ENCODE measurements at regions not wholly inside any gene's neighbourhood (a gene's known extent, or its start where the extent isn't known, plus 50 kb on each side); places are given as distances from the start of the nearest gene placed in this dataset.

DNA sequence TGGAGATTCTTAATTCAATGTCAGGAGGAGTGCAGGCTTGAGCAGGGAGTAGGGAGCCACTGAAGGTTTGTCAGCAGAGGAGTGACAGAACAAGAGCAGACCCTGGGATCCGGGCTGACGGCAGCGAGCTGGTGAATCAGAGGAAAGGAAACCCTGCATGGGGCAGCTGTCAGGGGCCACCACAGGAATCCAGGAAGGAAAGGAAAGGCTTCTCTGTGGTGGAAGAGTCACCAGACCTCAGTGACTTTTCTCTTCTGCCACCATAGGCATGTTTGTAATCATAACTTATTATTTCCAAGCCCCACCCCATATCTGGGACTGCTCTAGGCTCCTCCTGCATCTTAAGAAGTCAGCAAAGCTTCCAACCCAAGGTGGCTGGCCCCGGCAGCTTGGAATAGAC, 150.9 kb downstream of the BCOR start:
- Histone ChIP-seq H3K4me1 (replicated peaks in 1 of 2; ENCODE audit: control insufficient read depth in 2 of 2, insufficient read depth in 2 of 2, low read length in 2 of 2) (no peaks in the 10 kb centered on the region), H3K27me3 (ENCODE audit: control insufficient read depth in 2 of 2, insufficient read depth in 2 of 2, low read length in 2 of 2) (no peaks in the 10 kb centered on the region), H3K36me3 (ENCODE audit: control insufficient read depth, insufficient read depth, low read length) (no peaks in the 10 kb centered on the region), H4K20me1 (replicated peaks; ENCODE audit: control insufficient read depth, insufficient read depth, low read length) (no peaks in the 10 kb centered on the region), H3K4me2 (ENCODE audit: insufficient read depth, low read length) (no peak overlapping the region), H3K79me2 (ENCODE audit: control insufficient read depth, insufficient read depth, low read length) (no peaks in the 10 kb centered on the region), H3K27ac (ENCODE audit: extremely low read depth, low read depth, low read length) (no peak overlapping the region), H3K9me3 (replicated peaks; ENCODE audit: control insufficient read depth, insufficient read depth, low read depth, low read length) (no peaks in the 10 kb centered on the region; the same call in 1 of the 2 replicates), H3K9me1 (ENCODE audit: control insufficient read depth, insufficient read depth, low read length) (no peaks in the 10 kb centered on the region), H2AFZ (ENCODE audit: low read depth, low read length) (no peak overlapping the region), H3K4me3 (no peak overlapping the region), H3K9ac (ENCODE audit: insufficient read depth in 1 of 2, low read depth in 2 of 2, low read length in 2 of 2) (no peak overlapping the region)
- intact Hi-C loops (cut with micrococcal nuclease) (no loop called here), in situ Hi-C loops (cut with MboI) (no loop called here)
- 35% methylated on average over 4 of the region's 4 CpGs for WGBS (ENCODE audit: insufficient coverage, low coverage, missing lambda C conversion rate)
- POLR2A ChIA-PET = no interaction called here
- FAIRE-seq = no peak
- BruUV-seq (replicated peaks) = no TSS peak
- ATAC-seq = no peak
- DNase-seq (ENCODE audit: extremely low read depth in 1 of 4, low spot score in 3 of 4) = no peak
- CTCF ChIA-PET (ENCODE audit: low intra/inter-chr PET ratio) = no interaction called here
- no peak for TF ChIP-seq PML (IDR thresholded peaks at IDR 0.05; ENCODE audit: low read length)
- no peak for TF ChIP-seq SMARCB1 (IDR thresholded peaks at IDR 0.05; ENCODE audit: insufficient read length, low read depth)
- TF ChIP-seq, protein P1, sequence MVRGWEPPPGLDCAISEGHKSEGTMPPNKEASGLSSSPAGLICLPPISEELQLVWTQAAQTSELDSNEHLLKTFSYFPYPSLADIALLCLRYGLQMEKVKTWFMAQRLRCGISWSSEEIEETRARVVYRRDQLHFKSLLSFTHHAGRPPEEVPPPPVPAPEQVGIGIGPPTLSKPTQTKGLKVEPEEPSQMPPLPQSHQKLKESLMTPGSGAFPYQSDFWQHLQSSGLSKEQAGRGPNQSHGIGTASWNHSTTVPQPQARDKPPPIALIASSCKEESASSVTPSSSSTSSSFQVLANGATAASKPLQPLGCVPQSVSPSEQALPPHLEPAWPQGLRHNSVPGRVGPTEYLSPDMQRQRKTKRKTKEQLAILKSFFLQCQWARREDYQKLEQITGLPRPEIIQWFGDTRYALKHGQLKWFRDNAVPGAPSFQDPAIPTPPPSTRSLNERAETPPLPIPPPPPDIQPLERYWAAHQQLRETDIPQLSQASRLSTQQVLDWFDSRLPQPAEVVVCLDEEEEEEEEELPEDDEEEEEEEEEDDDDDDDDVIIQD (CRISPR knock-in tag; IDR thresholded peaks at IDR 0.05) = no peak
- no peak for TF ChIP-seq SAP30 (IDR thresholded peaks at IDR 0.05; ENCODE audit: borderline replicate concordance, insufficient read depth, low read depth, low read length, poor library complexity, severe bottlenecking)
- TF ChIP-seq, protein P2, sequence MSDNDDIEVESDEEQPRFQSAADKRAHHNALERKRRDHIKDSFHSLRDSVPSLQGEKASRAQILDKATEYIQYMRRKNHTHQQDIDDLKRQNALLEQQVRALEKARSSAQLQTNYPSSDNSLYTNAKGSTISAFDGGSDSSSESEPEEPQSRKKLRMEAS (CRISPR knock-in tag; IDR thresholded peaks at IDR 0.05) = no peak
- TF ChIP-seq MEF2A (IDR thresholded peaks at IDR 0.05; ENCODE audit: control insufficient read depth, low read depth, low read length) = no peak
- TF ChIP-seq ZNF165 (CRISPR knock-in tag; IDR thresholded peaks at IDR 0.05; ENCODE audit: borderline replicate concordance) = no peak
- no peak for TF ChIP-seq NBN (IDR thresholded peaks at IDR 0.05; ENCODE audit: low read depth)
- TF ChIP-seq RNF2 (IDR thresholded peaks at IDR 0.05) = no peak
- TF ChIP-seq, protein P3, sequence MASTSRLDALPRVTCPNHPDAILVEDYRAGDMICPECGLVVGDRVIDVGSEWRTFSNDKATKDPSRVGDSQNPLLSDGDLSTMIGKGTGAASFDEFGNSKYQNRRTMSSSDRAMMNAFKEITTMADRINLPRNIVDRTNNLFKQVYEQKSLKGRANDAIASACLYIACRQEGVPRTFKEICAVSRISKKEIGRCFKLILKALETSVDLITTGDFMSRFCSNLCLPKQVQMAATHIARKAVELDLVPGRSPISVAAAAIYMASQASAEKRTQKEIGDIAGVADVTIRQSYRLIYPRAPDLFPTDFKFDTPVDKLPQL (IDR thresholded peaks at IDR 0.05; ENCODE audit: extremely low read depth, insufficient read length) = no peak
- TF ChIP-seq ZFP91 (CRISPR knock-in tag; IDR thresholded peaks at IDR 0.05) = no peak
